Mesenchymal stem cell (in vitro differentiated cells and primary cell): ENCODE measurements at regions not wholly inside any gene's neighbourhood (a gene's known extent, or its start where the extent isn't known, plus 50 kb on each side); places are given as distances from the start of the nearest gene placed in this dataset.

Experiments
- DNase-seq: peaks from one replicate; pipeline ENCODE4 v3.0.0-alpha.2; 2013
- H2AFZ ChIP-seq: one replicate; pipeline ENCODE4 v1.6.1; 2013; ENCODE audit warnings: low read depth, mild to moderate bottlenecking, control low read depth, inconsistent platforms, low read length, moderate library complexity
- H2AK5ac ChIP-seq: 2 replicates; pipeline ENCODE4 v1.6.1; 2013; ENCODE audit warnings: low read length, moderate library complexity, mild to moderate bottlenecking, inconsistent platforms; ENCODE audit not compliant: severe bottlenecking
- H2BK120ac ChIP-seq: one replicate; pipeline ENCODE4 v1.6.1; 2013; ENCODE audit warnings: low read depth, mild to moderate bottlenecking, inconsistent platforms, low read length, moderate library complexity
- H2BK12ac ChIP-seq, 2 experiments: one replicate each; pipeline ENCODE4 v1.6.1; 2013; ENCODE audit warnings: inconsistent platforms in 2 of 2, low read length in 2 of 2, mild to moderate bottlenecking in 2 of 2, moderate library complexity in 2 of 2, control low read depth in 1 of 2
- H2BK15ac ChIP-seq: one replicate; pipeline ENCODE4 v1.6.1; 2013; ENCODE audit warnings: mild to moderate bottlenecking, low read depth, inconsistent platforms; ENCODE audit not compliant: poor library complexity, severe bottlenecking
- H2BK5ac ChIP-seq: 2 replicates; pipeline ENCODE4 v1.6.1; 2013; ENCODE audit warnings: low read depth, mild to moderate bottlenecking, low read length, control low read depth, inconsistent platforms; ENCODE audit not compliant: poor library complexity, severe bottlenecking
- H3K14ac ChIP-seq, 2 experiments: one replicate each; pipeline ENCODE4 v1.6.1; 2013; ENCODE audit warnings: inconsistent platforms in 2 of 2, low read length in 2 of 2, control low read depth in 1 of 2, mild to moderate bottlenecking in 1 of 2, moderate library complexity in 1 of 2
- H3K18ac ChIP-seq, 2 experiments: one replicate each; pipeline ENCODE4 v1.6.1; 2013; ENCODE audit warnings: inconsistent platforms in 2 of 2, low read length in 2 of 2, control low read depth in 1 of 2, low read depth in 1 of 2, mild to moderate bottlenecking in 1 of 2
- H3K23ac ChIP-seq, 2 experiments: one replicate each; pipeline ENCODE4 v1.6.1; 2013; ENCODE audit warnings: inconsistent platforms in 2 of 2, low read length in 2 of 2, mild to moderate bottlenecking in 2 of 2, moderate library complexity in 2 of 2, control low read depth in 1 of 2
- H3K27ac ChIP-seq: 2 replicates; pipeline ENCODE4 v1.5.1; 2013; ENCODE audit warnings: mild to moderate bottlenecking, moderate library complexity, low read length, control low read depth, inconsistent platforms; ENCODE audit not compliant: poor library complexity, severe bottlenecking
- H3K27me3 ChIP-seq, 2 experiments: 2 replicates each; pipeline versions ENCODE4 v1.6.1 to v1.7.0; 2013; ENCODE audit warnings: low read length in 2 of 2, mild to moderate bottlenecking in 2 of 2, moderate library complexity in 2 of 2, control low read depth in 1 of 2, inconsistent platforms in 1 of 2; ENCODE audit not compliant: control insufficient read depth in 1 of 2, insufficient read depth in 1 of 2
- H3K36me3 ChIP-seq, 2 experiments: 2 replicates each; pipeline versions ENCODE4 v1.6.1 to v1.7.0; 2013; ENCODE audit warnings: low read length in 2 of 2, control low read depth in 1 of 2, inconsistent platforms in 1 of 2, low read depth in 1 of 2, mild to moderate bottlenecking in 1 of 2; ENCODE audit not compliant: insufficient read depth in 2 of 2, control insufficient read depth in 1 of 2
- H3K4ac ChIP-seq, 2 experiments: one replicate each; pipeline ENCODE4 v1.6.1; 2013; ENCODE audit warnings: inconsistent platforms in 2 of 2, low read length in 2 of 2, mild to moderate bottlenecking in 2 of 2, moderate library complexity in 2 of 2, control low read depth in 1 of 2, low read depth in 1 of 2
- H3K4me1 ChIP-seq: 2 replicates; pipeline ENCODE4 v1.6.1; 2013; ENCODE audit warnings: low read depth, low read length, control low read depth; ENCODE audit not compliant: control insufficient read depth, insufficient read depth
- H3K4me2 ChIP-seq: 2 replicates; pipeline ENCODE4 v1.6.1; 2013; ENCODE audit warnings: low read length, mild to moderate bottlenecking, inconsistent platforms; ENCODE audit not compliant: poor library complexity, severe bottlenecking
- H3K4me3 ChIP-seq, 2 experiments: 2 replicates each; pipeline versions ENCODE4 v1.5.1 to v1.7.0; 2013; ENCODE audit warnings: low read length in 2 of 2, mild to moderate bottlenecking in 2 of 2, control low read depth in 1 of 2, low read depth in 1 of 2; ENCODE audit not compliant: insufficient read depth in 1 of 2
- H3K79me1 ChIP-seq: replicated peaks from 2 replicates; pipeline ENCODE4 v1.6.1; 2013; ENCODE audit warnings: mild to moderate bottlenecking, control low read depth, low read length, inconsistent platforms; ENCODE audit not compliant: poor library complexity, severe bottlenecking
- H3K9ac ChIP-seq: 2 replicates; pipeline ENCODE4 v1.7.0; 2013; ENCODE audit warnings: mild to moderate bottlenecking, low read length, moderate library complexity
- H3K9me3 ChIP-seq: 2 replicates; pipeline ENCODE4 v1.7.0; 2013; ENCODE audit warnings: mild to moderate bottlenecking, low read length; ENCODE audit not compliant: control insufficient read depth
- H4K8ac ChIP-seq: one replicate; pipeline ENCODE4 v1.6.1; 2013; ENCODE audit warnings: inconsistent platforms, mild to moderate bottlenecking, low read length, moderate library complexity
- H4K91ac ChIP-seq: one replicate; pipeline ENCODE4 v1.6.1; 2013; ENCODE audit warnings: mild to moderate bottlenecking, low read length, inconsistent platforms
- WGBS: methylation state at CpG from one replicate; pipeline ENCODE4 v1.1.7; 2013; ENCODE audit warnings: mixed read lengths; 5-methylcytosine and 5-hydroxymethylcytosine counted together

GRCh38 chr12:12019881-12020280 lies 50.9 kb upstream of the BCL2L14 start:
- Histone ChIP-seq H3K14ac (no peak overlapping the region), H3K4me3 (no peak overlapping the region), H2BK120ac (no peak overlapping the region), H3K23ac (no peak overlapping the region), H3K27ac (no peak overlapping the region), H4K91ac (no peak overlapping the region), H2BK15ac (no peak overlapping the region), H3K4ac (no peak overlapping the region), H2AK5ac (no peak overlapping the region), H3K27me3 (peaks cover 0 to 6% of the 10 kb centered on the region in 2 experiments), H2BK5ac (no peak overlapping the region), H2AFZ (no peak overlapping the region), H3K9me3 (no peaks in the 10 kb centered on the region), H3K79me1 (no peaks in the 10 kb centered on the region), H4K8ac (no peak overlapping the region), H3K4me1 (no peaks in the 10 kb centered on the region), H3K4me2 (no peak overlapping the region), H3K18ac (no peak overlapping the region), H3K9ac (no peak overlapping the region), H3K36me3 (no peaks in the 10 kb centered on the region), H2BK12ac (no peak overlapping the region)
- WGBS, result 80% methylated on average over 6 of the region's 9 CpGs
- peak; percentile 15 for DNase-seq

- WGBS, result 78% methylated on average over 4 of the region's 4 CpGs
- H3K9ac ChIP-seq, result no peak overlapping the region
- no peaks in the 10 kb centered on the region for H3K4me1 ChIP-seq
- no peak overlapping the region for H4K91ac ChIP-seq
- H2BK15ac ChIP-seq, result no peak overlapping the region
- H2AFZ ChIP-seq, result no peak overlapping the region
- H2BK12ac ChIP-seq, result no peak overlapping the region
- H2BK120ac ChIP-seq, result no peak overlapping the region
- H3K23ac ChIP-seq, result no peak overlapping the region
- no peak overlapping the region for H3K4me2 ChIP-seq
- no peak overlapping the region for H3K27ac ChIP-seq
- DNase-seq, result no peak
- no peak overlapping the region for H3K14ac ChIP-seq
- H3K79me1 ChIP-seq, result no peaks in the 10 kb centered on the region
- no peak overlapping the region for H3K4me3 ChIP-seq
- no peak overlapping the region for H3K4ac ChIP-seq
- H3K36me3 ChIP-seq, result no peaks in the 10 kb centered on the region
- peaks cover 0 to 9% of the 10 kb centered on the region in 2 experiments for H3K27me3 ChIP-seq
- H3K18ac ChIP-seq, result no peak overlapping the region
- H3K9me3 ChIP-seq, result no peaks in the 10 kb centered on the region
- H2AK5ac ChIP-seq, result no peak overlapping the region
- H2BK5ac ChIP-seq, result no peak overlapping the region
- H4K8ac ChIP-seq, result no peak overlapping the region
These were observed 50.0 kb upstream of the BCL2L14 start for GRCh38 chr12:12020762-12021161.
